ENCODE measurements at regions not wholly inside any gene's neighbourhood (a gene's known extent, or its start where the extent isn't known, plus 50 kb on each side); places are given as distances from the start of the nearest gene placed in this dataset.

- no peak overlapping the region for H3K27ac ChIP-seq
- no peak for TF ChIP-seq POLR2AphosphoS5 (IDR thresholded peaks at IDR 0.05)
- TF ChIP-seq, protein P1, sequence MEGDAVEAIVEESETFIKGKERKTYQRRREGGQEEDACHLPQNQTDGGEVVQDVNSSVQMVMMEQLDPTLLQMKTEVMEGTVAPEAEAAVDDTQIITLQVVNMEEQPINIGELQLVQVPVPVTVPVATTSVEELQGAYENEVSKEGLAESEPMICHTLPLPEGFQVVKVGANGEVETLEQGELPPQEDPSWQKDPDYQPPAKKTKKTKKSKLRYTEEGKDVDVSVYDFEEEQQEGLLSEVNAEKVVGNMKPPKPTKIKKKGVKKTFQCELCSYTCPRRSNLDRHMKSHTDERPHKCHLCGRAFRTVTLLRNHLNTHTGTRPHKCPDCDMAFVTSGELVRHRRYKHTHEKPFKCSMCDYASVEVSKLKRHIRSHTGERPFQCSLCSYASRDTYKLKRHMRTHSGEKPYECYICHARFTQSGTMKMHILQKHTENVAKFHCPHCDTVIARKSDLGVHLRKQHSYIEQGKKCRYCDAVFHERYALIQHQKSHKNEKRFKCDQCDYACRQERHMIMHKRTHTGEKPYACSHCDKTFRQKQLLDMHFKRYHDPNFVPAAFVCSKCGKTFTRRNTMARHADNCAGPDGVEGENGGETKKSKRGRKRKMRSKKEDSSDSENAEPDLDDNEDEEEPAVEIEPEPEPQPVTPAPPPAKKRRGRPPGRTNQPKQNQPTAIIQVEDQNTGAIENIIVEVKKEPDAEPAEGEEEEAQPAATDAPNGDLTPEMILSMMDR (IDR thresholded peaks at IDR 0.05 in 8 of 11, conservative IDR thresholded peaks at IDR 0.05 in 3 of 11), result no peak
- WGBS, 5 donors, result 39 to 70% (median 40%) methylated on average over 4 to 8 of the region's 8 CpGs
- H3K36me3 ChIP-seq, result no peaks in the 10 kb centered on the region
- no peak for DNase-seq
- H3K9me3 ChIP-seq, result no peaks in the 10 kb centered on the region
- peaks cover 6 to 18% (median 15%) of the 10 kb centered on the region in 6 donors for H3K4me1 ChIP-seq
- H3K27me3 ChIP-seq (replicated peaks in 1 of 7), result peaks cover 0 to 77% (median 26%) of the 10 kb centered on the region in 7 donors
- no peak overlapping the region for H3K4me3 ChIP-seq
- intact Hi-C loops (cut with DNase I; ENCODE audit: low total_unique reads), result loop anchor here (5.0 kb wide), 1 partner anchor 109 kb away; no protein-coding TSS in a partner anchor
Measured at GRCh38 chr15:98420837-98421236, 227.5 kb upstream of the IGF1R start.

- Histone ChIP-seq H3K4me3 (peak overlapping the region in 3 of 8 donors; percentile 10 to 50 (median 19)), H3K27ac (no peak overlapping the region), H3K27me3 (replicated peaks in 1 of 7) (peaks cover 0 to 83% (median 26%) of the 10 kb centered on the region in 7 donors), H3K36me3 (no peaks in the 10 kb centered on the region), H3K9me3 (no peaks in the 10 kb centered on the region), H3K4me1 (peaks cover 6 to 18% (median 15%) of the 10 kb centered on the region in 6 donors)
- WGBS, 5 donors, result 4 to 5% (median 5%) methylated on average over 33 to 62 of the region's 62 CpGs
- peak; percentile 89 for DNase-seq
- intact Hi-C loops (cut with DNase I; ENCODE audit: low total_unique reads), result loop anchor here (5.0 kb wide), 1 partner anchor 109 kb away; no protein-coding TSS in a partner anchor
- TF ChIP-seq, protein P1 (IDR thresholded peaks at IDR 0.05 in 8 of 11, conservative IDR thresholded peaks at IDR 0.05 in 3 of 11), result peak; percentile 79 to 97 (median 96)
- TF ChIP-seq POLR2A (IDR thresholded peaks at IDR 0.05) (no peak), POLR2AphosphoS5 (IDR thresholded peaks at IDR 0.05) (peak in 1 of 3 donors; percentile 31)
Measured at GRCh38 chr15:98421419-98422129, 226.8 kb upstream of the IGF1R start.

DNA sequence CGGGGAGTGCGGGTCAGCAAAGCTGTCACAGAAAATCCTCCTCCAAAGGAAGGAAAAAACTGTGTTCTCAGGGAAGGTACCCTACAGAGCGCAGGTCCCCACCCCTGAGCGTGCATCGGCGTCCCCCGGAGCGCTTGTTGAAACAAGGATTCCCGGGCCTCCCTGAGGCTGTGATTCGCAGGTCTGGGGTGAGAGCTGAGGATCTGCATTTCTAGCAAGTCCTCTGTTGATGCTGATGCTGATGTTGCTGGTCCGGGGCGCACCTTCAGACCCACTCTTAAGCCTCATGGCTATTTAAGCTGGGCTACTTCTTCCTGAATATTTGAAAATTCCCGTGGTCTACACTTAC lies 226.2 kb upstream of the IGF1R start:
- TF ChIP-seq, protein P1 (IDR thresholded peaks at IDR 0.05 in 8 of 11, conservative IDR thresholded peaks at IDR 0.05 in 3 of 11), result no peak
- TF ChIP-seq POLR2A (IDR thresholded peaks at IDR 0.05) (no peak), POLR2AphosphoS5 (IDR thresholded peaks at IDR 0.05) (no peak)
- Histone ChIP-seq H3K4me3 (peak overlapping the region in 1 of 8 donors; percentile 19), H3K27ac (no peak overlapping the region), H3K36me3 (no peaks in the 10 kb centered on the region), H3K9me3 (no peaks in the 10 kb centered on the region), H3K4me1 (peaks cover 6 to 18% (median 15%) of the 10 kb centered on the region in 6 donors), H3K27me3 (replicated peaks in 1 of 7) (peaks cover 0 to 89% (median 26%) of the 10 kb centered on the region in 7 donors)
- WGBS, 5 donors, result 19 to 27% (median 21%) methylated on average over 5 to 13 of the region's 13 CpGs
- DNase-seq, result no peak
- intact Hi-C loops (cut with DNase I; ENCODE audit: low total_unique reads), result loop anchor here (5.0 kb wide), 1 partner anchor 110 kb away; no protein-coding TSS in a partner anchor

DNA sequence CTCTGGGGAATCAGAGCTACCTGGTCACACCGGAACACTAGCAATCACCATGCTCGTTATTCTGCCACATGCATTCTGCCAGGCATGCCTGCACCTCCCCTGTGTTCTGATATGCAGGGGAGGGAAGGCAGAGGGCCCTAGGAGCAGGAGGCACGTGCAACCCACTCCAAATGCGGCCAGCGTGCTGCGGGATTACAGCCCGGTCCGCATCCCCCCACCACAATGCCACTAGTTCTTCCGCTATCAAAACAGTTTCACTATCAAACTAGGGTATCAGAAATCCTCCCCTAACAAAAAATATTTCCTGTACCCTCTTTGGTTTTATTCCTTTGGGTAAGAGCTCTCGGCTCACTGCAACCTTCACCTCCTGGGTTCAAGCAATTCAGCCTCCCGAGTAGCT lies 223.2 kb upstream of the IGF1R start:
- intact Hi-C loops (cut with DNase I; ENCODE audit: low total_unique reads), result no loop called here
- no peak overlapping the region for H3K4me3 ChIP-seq
- no peaks in the 10 kb centered on the region for H3K9me3 ChIP-seq
- peaks cover 6 to 30% (median 23%) of the 10 kb centered on the region in 6 donors for H3K4me1 ChIP-seq
- no peak overlapping the region for H3K27ac ChIP-seq
- no peaks in the 10 kb centered on the region for H3K36me3 ChIP-seq
- no peak for DNase-seq
- TF ChIP-seq POLR2AphosphoS5 (IDR thresholded peaks at IDR 0.05), result no peak
- TF ChIP-seq, protein P1 (IDR thresholded peaks at IDR 0.05 in 8 of 11, conservative IDR thresholded peaks at IDR 0.05 in 3 of 11), result no peak
- TF ChIP-seq POLR2A (IDR thresholded peaks at IDR 0.05), result no peak
- peaks cover 0 to 94% (median 40%) of the 10 kb centered on the region in 7 donors for H3K27me3 ChIP-seq (replicated peaks in 1 of 7)
- WGBS, 5 donors, result 74 to 85% (median 81%) methylated on average over 11 of the region's 11 CpGs

All from spleen (tissue), 11 donors.